A673 (cell line): ENCODE measurements at regions not wholly inside any gene's neighbourhood (a gene's known extent, or its start where the extent isn't known, plus 50 kb on each side); places are given as distances from the start of the nearest gene placed in this dataset.

Source experiments
- BruUV-seq: library from RNA; stranded (reverse); fragments of 400-500 nt; replicated peaks from 2 replicates; lab custom pipeline; 2021; lab: Mats Ljungman, UMichigan
- CTCF ChIA-PET: fragments of 300-600 bp; sonication (Branson Sonifier 250); formaldehyde crosslinking; loops from one replicate; lab custom pipeline; 2022; ENCODE audit warnings: antibody characterized with exemption; lab: Charles Lee
- POLR2A ChIA-PET: fragments of 300-600 bp; sonication (Branson Sonifier 250); formaldehyde crosslinking; loops from one replicate; lab custom pipeline; 2022; ENCODE audit warnings: antibody characterized with exemption; ENCODE audit not compliant: low non-redundant PET; lab: Charles Lee
- DNase-seq: peaks from one replicate; pipeline ENCODE4 v3.0.0-alpha.2; 2015; ENCODE audit warnings: low spot score
- H3K27ac ChIP-seq: fragments of 200-600 bp; sonication (generic); 2 replicates; pipeline ENCODE4 v1.5.1; 2016; ENCODE audit warnings: mixed run types, low read depth, mild to moderate bottlenecking, mixed read lengths, antibody characterized with exemption, low read length; ENCODE audit not compliant: poor library complexity, severe bottlenecking
- H3K27me3 ChIP-seq: fragments of 200-600 bp; sonication (generic); replicated peaks from 2 replicates; pipeline ENCODE4 v1.6.1; 2017; ENCODE audit warnings: mixed run types, low read depth, mild to moderate bottlenecking, mixed read lengths, antibody characterized with exemption, low read length; ENCODE audit not compliant: insufficient read depth, poor library complexity
- H3K36me3 ChIP-seq: fragments of 200-600 bp; sonication (generic); 2 replicates; pipeline ENCODE4 v1.6.1; 2016; ENCODE audit warnings: mixed run types, mild to moderate bottlenecking, mixed read lengths, antibody characterized with exemption, low read length; ENCODE audit not compliant: insufficient read depth, poor library complexity, severe bottlenecking
- H3K4me1 ChIP-seq: fragments of 200-600 bp; sonication (generic); 2 replicates; pipeline ENCODE4 v1.6.1; 2017; ENCODE audit warnings: mixed run types, mild to moderate bottlenecking, mixed read lengths, antibody characterized with exemption, low read length; ENCODE audit not compliant: insufficient read depth, poor library complexity, severe bottlenecking
- H3K4me3 ChIP-seq: fragments of 200-600 bp; sonication (generic); 2 replicates; pipeline ENCODE4 v1.5.1; 2016; ENCODE audit warnings: low read depth, mixed run types, mild to moderate bottlenecking, mixed read lengths, low read length; ENCODE audit not compliant: poor library complexity, severe bottlenecking
- H3K9me3 ChIP-seq: fragments of 200-600 bp; sonication (generic); 2 replicates; pipeline ENCODE4 v1.6.1; 2016; ENCODE audit warnings: mixed run types, low read depth, mild to moderate bottlenecking, mixed read lengths, antibody characterized with exemption, low read length; ENCODE audit not compliant: poor library complexity, severe bottlenecking
- CTCF ChIP-seq: fragments of 300-800, 200-600 bp; sonication (generic); conservative IDR thresholded peaks from 2 replicates; pipeline ENCODE4 v1.5.1; 2017; ENCODE audit warnings: low read depth, mild to moderate bottlenecking, antibody characterized with exemption, low read length, moderate library complexity, mixed read lengths
- EZH2 ChIP-seq: fragments of 200-600 bp; sonication (generic); IDR thresholded peaks from 2 replicates; pipeline ENCODE4 v1.6.1; 2017; ENCODE audit warnings: borderline replicate concordance, low read depth, mild to moderate bottlenecking, mixed read lengths, antibody characterized with exemption, low read length; ENCODE audit not compliant: poor library complexity, severe bottlenecking
- intact Hi-C: fragments of 100-400 bp; cut with micrococcal nuclease; formaldehyde crosslinking; loops from one replicate; pipeline ENCODE4 v1.10.0; 2022; ENCODE audit not compliant: unreplicated experiment

GRCh38 chr17:77796176-77796860 lies 162.2 kb upstream of the TNRC6C start:
- no peak for TF ChIP-seq CTCF
- no peak for DNase-seq
- Histone ChIP-seq H3K9me3 (no peaks in the 10 kb centered on the region), H3K27ac (no peak overlapping the region), H3K36me3 (no peaks in the 10 kb centered on the region), H3K4me3 (no peak overlapping the region), H3K27me3 (no peaks in the 10 kb centered on the region), H3K4me1 (no peaks in the 10 kb centered on the region)
- CTCF ChIA-PET, result no interaction called here
- intact Hi-C loops, result no loop called here
- no TSS peak for BruUV-seq
- POLR2A ChIA-PET, result no interaction called here

GRCh38 chr17:77798031-77798430 lies 160.5 kb upstream of the TNRC6C start:
- no peaks in the 10 kb centered on the region for H3K36me3 ChIP-seq
- H3K9me3 ChIP-seq, result no peaks in the 10 kb centered on the region
- DNase-seq, result no peak
- BruUV-seq, result no TSS peak
- no peaks in the 10 kb centered on the region for H3K27me3 ChIP-seq
- H3K4me3 ChIP-seq, result no peak overlapping the region
- TF ChIP-seq EZH2 (no peak), CTCF (no peak)
- H3K4me1 ChIP-seq, result peaks cover 4% of the 10 kb centered on the region
- CTCF ChIA-PET, result no interaction called here
- intact Hi-C loops, result no loop called here
- POLR2A ChIA-PET, result no interaction called here
- H3K27ac ChIP-seq, result no peak overlapping the region

- H3K9me3 ChIP-seq, result no peaks in the 10 kb centered on the region
- peaks cover 4% of the 10 kb centered on the region for H3K4me1 ChIP-seq
- no peak overlapping the region for H3K27ac ChIP-seq
- CTCF ChIA-PET, result no interaction called here
- BruUV-seq, result no TSS peak
- intact Hi-C loops, result no loop called here
- DNase-seq, result no peak
- H3K4me3 ChIP-seq, result no peak overlapping the region
- TF ChIP-seq EZH2 (no peak), CTCF (no peak)
- POLR2A ChIA-PET, result no interaction called here
- no peaks in the 10 kb centered on the region for H3K36me3 ChIP-seq
- H3K27me3 ChIP-seq, result no peaks in the 10 kb centered on the region
These were observed 160.0 kb upstream of the TNRC6C start for GRCh38 chr17:77798481-77798880.
